Fibroblast of lung (primary cell): ENCODE measurements at regions not wholly inside any gene's neighbourhood (a gene's known extent, or its start where the extent isn't known, plus 50 kb on each side); places are given as distances from the start of the nearest gene placed in this dataset.

ENCODE experiments used
- DNase-seq, 2 donors: peaks; one replicate each; pipeline versions ENCODE4 v3.0.0 to v3.0.0-alpha.2; 2010; ENCODE audit warnings: low read depth in 2 of 2
- H2AFZ ChIP-seq: 2 replicates; pipeline ENCODE4 v1.5.1; 2012; ENCODE audit warnings: low read length, control low read depth, inconsistent platforms
- H3K27ac ChIP-seq: 2 replicates; pipeline ENCODE4 v1.5.1; 2011; ENCODE audit warnings: low read length, control low read depth; ENCODE audit not compliant: insufficient read depth
- H3K27me3 ChIP-seq: 2 replicates; pipeline ENCODE4 v1.5.1; 2011; ENCODE audit warnings: mild to moderate bottlenecking, low read length; ENCODE audit not compliant: control insufficient read depth, insufficient read depth
- H3K36me3 ChIP-seq: 2 replicates; pipeline ENCODE4 v1.5.1; 2011; ENCODE audit warnings: low read length; ENCODE audit not compliant: control insufficient read depth, insufficient read depth
- H3K4me1 ChIP-seq: 2 replicates; pipeline ENCODE4 v1.5.1; 2011; ENCODE audit warnings: low read length; ENCODE audit not compliant: control insufficient read depth, insufficient read depth; ENCODE audit errors: extremely low read depth
- H3K4me2 ChIP-seq: 2 replicates; pipeline ENCODE4 v1.5.1; 2011; ENCODE audit warnings: low read length, control low read depth; ENCODE audit not compliant: insufficient read depth; ENCODE audit errors: extremely low read depth
- H3K4me3 ChIP-seq, 4 experiments: fragments of 200-600 bp in 1 of 4; sonication (generic) in 1 of 4; replicated peaks in 1 of 4; 2 replicates each; pipeline ENCODE4 v1.5.1; 2011 to 2016; ENCODE audit warnings: low read length in 4 of 4, low read depth in 3 of 4, mild to moderate bottlenecking in 3 of 4, control low read depth in 2 of 4, inconsistent platforms in 1 of 4, mixed read lengths in 1 of 4; ENCODE audit not compliant: insufficient read depth in 1 of 4; ENCODE audit errors: control extremely low read depth in 1 of 4
- H3K79me2 ChIP-seq: 2 replicates; pipeline ENCODE4 v1.5.1; 2012; ENCODE audit warnings: mild to moderate bottlenecking, low read length, inconsistent platforms; ENCODE audit not compliant: control insufficient read depth, insufficient read depth
- H3K9ac ChIP-seq: 2 replicates; pipeline ENCODE4 v1.5.1; 2011; ENCODE audit warnings: mild to moderate bottlenecking, low read length, control low read depth; ENCODE audit not compliant: insufficient read depth
- H3K9me3 ChIP-seq: 2 replicates; pipeline ENCODE4 v1.5.1; 2012; ENCODE audit warnings: low read depth, low read length; ENCODE audit not compliant: control insufficient read depth, insufficient read depth
- H4K20me1 ChIP-seq: 2 replicates; pipeline ENCODE4 v1.5.1; 2011; ENCODE audit warnings: low read length; ENCODE audit not compliant: control insufficient read depth, insufficient read depth; ENCODE audit errors: extremely low read depth
- EZH2 ChIP-seq: IDR thresholded peaks from 2 replicates; pipeline ENCODE4 v1.5.1; 2012; ENCODE audit warnings: low read length, control low read depth, mild to moderate bottlenecking; ENCODE audit errors: missing control alignments
- TF ChIP-seq, protein P1 (sequence below), 2 donors: IDR thresholded peaks in 1 of 2; conservative IDR thresholded peaks in 1 of 2; 1 replicate in 1 of 2; 2 replicates in 1 of 2; pipeline ENCODE4 v1.5.1; 2011 to 2012; ENCODE audit warnings: low read length in 2 of 2, control low read depth in 1 of 2, inconsistent platforms in 1 of 2, low read depth in 1 of 2, mild to moderate bottlenecking in 1 of 2

DNA sequence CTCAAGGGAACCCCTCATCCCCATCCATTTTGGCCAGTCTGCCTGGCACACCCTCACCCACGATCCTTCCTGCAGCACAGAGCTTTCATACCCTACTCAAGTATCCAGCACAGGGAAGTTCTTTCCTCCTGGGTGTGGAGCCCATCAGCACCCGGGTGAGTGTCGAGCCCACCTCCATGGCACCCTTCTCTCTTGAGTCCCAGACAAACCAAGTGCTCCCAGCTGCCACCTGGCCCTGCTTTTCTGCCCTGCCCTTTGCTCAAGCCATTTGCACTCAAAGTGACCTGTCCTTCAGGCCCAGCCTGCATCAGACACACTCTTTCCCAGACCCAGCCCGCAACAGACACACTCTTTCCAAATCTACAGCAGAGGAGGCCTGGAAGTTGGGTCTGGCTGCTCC lies 257.2 kb downstream of the DLL1 start:
- Histone ChIP-seq H3K79me2 (no peaks in the 10 kb centered on the region), H3K36me3 (no peaks in the 10 kb centered on the region), H3K4me1 (peaks cover 5% of the 10 kb centered on the region), H3K4me2 (no peak overlapping the region), H2AFZ (no peak overlapping the region), H3K27me3 (no peaks in the 10 kb centered on the region), H3K4me3 (no peak overlapping the region), H3K9me3 (no peaks in the 10 kb centered on the region), H3K9ac (no peak overlapping the region), H3K27ac (no peak overlapping the region), H4K20me1 (no peaks in the 10 kb centered on the region)
- DNase-seq = no peak
- no peak for TF ChIP-seq EZH2
- TF ChIP-seq, protein P1, sequence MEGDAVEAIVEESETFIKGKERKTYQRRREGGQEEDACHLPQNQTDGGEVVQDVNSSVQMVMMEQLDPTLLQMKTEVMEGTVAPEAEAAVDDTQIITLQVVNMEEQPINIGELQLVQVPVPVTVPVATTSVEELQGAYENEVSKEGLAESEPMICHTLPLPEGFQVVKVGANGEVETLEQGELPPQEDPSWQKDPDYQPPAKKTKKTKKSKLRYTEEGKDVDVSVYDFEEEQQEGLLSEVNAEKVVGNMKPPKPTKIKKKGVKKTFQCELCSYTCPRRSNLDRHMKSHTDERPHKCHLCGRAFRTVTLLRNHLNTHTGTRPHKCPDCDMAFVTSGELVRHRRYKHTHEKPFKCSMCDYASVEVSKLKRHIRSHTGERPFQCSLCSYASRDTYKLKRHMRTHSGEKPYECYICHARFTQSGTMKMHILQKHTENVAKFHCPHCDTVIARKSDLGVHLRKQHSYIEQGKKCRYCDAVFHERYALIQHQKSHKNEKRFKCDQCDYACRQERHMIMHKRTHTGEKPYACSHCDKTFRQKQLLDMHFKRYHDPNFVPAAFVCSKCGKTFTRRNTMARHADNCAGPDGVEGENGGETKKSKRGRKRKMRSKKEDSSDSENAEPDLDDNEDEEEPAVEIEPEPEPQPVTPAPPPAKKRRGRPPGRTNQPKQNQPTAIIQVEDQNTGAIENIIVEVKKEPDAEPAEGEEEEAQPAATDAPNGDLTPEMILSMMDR (conservative IDR thresholded peaks at IDR 0.05 in 1 of 2, IDR thresholded peaks at IDR 0.05 in 1 of 2; ENCODE audit: low read depth in 1 of 2, low read length in 2 of 2) = no peak

DNA sequence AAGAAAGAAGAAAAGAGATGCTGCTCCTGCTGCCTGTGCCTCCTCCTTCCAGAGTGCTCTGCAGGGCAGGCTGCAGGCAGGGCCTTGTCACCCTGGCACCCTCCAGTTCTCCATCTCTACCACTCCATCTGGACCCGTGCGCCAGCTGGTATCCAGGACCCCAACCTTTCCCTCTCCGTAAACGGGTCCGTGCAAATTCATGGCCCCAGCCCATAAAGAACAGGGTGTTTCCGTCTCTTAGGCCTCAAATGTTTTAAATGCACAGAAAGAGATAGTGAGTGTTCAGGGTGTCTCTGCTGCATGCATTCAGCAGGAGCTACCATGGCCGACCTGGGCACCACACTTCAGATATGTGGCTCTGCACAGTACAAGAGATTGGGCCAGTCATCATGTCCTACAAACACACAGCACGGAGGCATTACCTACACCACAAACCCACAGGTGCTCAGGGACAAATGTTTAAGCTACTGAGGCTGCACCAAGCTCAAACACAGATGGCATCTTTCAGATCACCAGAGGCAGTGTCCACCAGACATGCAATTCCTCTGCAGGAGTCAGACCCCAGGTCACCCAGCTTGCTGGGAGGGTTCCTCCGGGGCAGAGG lies 258.1 kb downstream of the DLL1 start:
- no peak overlapping the region for H3K9ac ChIP-seq
- H3K79me2 ChIP-seq = no peaks in the 10 kb centered on the region
- H3K27me3 ChIP-seq = no peaks in the 10 kb centered on the region
- H3K27ac ChIP-seq = no peak overlapping the region
- no peak overlapping the region for H3K4me3 ChIP-seq
- no peak for DNase-seq
- H3K36me3 ChIP-seq = no peaks in the 10 kb centered on the region
- peaks cover 2% of the 10 kb centered on the region for H3K4me1 ChIP-seq
- H3K9me3 ChIP-seq = no peaks in the 10 kb centered on the region
- no peaks in the 10 kb centered on the region for H4K20me1 ChIP-seq
- no peak overlapping the region for H2AFZ ChIP-seq
- no peak for TF ChIP-seq EZH2
- TF ChIP-seq, protein P1 (conservative IDR thresholded peaks at IDR 0.05 in 1 of 2, IDR thresholded peaks at IDR 0.05 in 1 of 2; ENCODE audit: low read depth in 1 of 2, low read length in 2 of 2) = no peak
- no peak overlapping the region for H3K4me2 ChIP-seq

DNA sequence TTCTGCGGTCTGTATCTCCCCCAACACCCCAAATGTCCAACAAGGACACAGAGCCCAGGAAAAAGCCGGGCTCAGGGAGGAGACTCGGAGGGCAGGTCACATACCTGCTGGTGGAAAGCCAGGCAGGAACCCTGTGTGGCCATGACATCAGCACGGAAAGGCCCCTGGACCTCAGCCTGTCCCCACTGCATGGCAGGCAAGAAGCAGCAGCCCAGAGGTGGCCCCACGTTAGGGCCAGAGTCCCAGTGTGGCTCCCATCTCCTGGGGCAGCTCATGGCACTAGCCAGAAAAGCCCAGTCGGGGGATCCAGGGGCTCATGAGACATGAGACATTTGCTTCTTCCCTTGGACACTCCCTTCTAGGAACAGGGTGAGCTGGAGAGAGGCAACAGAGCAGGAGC lies 258.7 kb downstream of the DLL1 start:
- no peak for TF ChIP-seq EZH2
- DNase-seq = no peak
- Histone ChIP-seq H4K20me1 (no peaks in the 10 kb centered on the region), H2AFZ (no peak overlapping the region), H3K4me3 (no peak overlapping the region), H3K27me3 (no peaks in the 10 kb centered on the region), H3K9me3 (no peaks in the 10 kb centered on the region), H3K27ac (no peak overlapping the region), H3K9ac (no peak overlapping the region), H3K4me1 (peaks cover 2% of the 10 kb centered on the region), H3K4me2 (no peak overlapping the region), H3K36me3 (no peaks in the 10 kb centered on the region), H3K79me2 (no peaks in the 10 kb centered on the region)
